ENCODE measurements at regions not wholly inside any gene's neighbourhood (a gene's known extent, or its start where the extent isn't known, plus 50 kb on each side); places are given as distances from the start of the nearest gene placed in this dataset.

DNA sequence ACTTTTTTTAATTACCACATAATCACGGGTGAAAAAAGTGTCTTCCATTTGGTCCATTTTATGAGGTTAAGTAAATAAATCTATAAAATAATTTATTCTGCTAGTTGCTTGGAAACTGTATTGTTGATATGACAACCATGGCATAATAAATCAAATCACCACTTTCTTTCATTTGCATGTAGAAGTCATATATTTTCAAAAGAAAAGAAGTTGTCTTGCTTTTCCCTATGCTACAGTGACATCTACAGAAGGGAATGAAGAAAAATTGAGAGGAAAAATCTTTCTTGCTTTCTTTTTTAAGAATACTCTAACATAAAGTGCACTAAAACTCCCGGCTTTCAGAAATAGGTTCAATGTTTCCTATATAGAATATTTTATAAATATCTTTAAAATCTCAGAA, 228.5 kb downstream of the ZBBX start:
- no peak for TF ChIP-seq EZH2 (IDR thresholded peaks at IDR 0.05; ENCODE audit: low read length)
- TF ChIP-seq, protein P1, sequence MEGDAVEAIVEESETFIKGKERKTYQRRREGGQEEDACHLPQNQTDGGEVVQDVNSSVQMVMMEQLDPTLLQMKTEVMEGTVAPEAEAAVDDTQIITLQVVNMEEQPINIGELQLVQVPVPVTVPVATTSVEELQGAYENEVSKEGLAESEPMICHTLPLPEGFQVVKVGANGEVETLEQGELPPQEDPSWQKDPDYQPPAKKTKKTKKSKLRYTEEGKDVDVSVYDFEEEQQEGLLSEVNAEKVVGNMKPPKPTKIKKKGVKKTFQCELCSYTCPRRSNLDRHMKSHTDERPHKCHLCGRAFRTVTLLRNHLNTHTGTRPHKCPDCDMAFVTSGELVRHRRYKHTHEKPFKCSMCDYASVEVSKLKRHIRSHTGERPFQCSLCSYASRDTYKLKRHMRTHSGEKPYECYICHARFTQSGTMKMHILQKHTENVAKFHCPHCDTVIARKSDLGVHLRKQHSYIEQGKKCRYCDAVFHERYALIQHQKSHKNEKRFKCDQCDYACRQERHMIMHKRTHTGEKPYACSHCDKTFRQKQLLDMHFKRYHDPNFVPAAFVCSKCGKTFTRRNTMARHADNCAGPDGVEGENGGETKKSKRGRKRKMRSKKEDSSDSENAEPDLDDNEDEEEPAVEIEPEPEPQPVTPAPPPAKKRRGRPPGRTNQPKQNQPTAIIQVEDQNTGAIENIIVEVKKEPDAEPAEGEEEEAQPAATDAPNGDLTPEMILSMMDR (optimal IDR thresholded peaks at IDR 0.05 in 1 of 3, IDR thresholded peaks at IDR 0.05 in 1 of 3, conservative IDR thresholded peaks at IDR 0.05 in 1 of 3; ENCODE audit: extremely low read depth in 1 of 3, insufficient read depth in 2 of 3, low read length in 3 of 3), result no peak

Data from keratinocyte (primary cell).